ENCODE measurements at regions not wholly inside any gene's neighbourhood (a gene's known extent, or its start where the extent isn't known, plus 50 kb on each side); places are given as distances from the start of the nearest gene placed in this dataset.

- no peaks in the 10 kb centered on the region for H3K4me1 ChIP-seq (ENCODE audit: insufficient read depth, low read length, poor library complexity, severe bottlenecking)
- no peak overlapping the region for H3K4me2 ChIP-seq (ENCODE audit: low read length)
- no peak overlapping the region for H2AFZ ChIP-seq (ENCODE audit: low read length)
- H3K4me3 ChIP-seq (ENCODE audit: low read depth, low read length, poor library complexity, severe bottlenecking) = no peak overlapping the region
- H3K9me2 ChIP-seq (ENCODE audit: insufficient read depth, low read length) = no peaks in the 10 kb centered on the region
- no peak for DNase-seq (ENCODE audit: low spot score)
- no peaks in the 10 kb centered on the region for H3K36me3 ChIP-seq (ENCODE audit: insufficient read depth, low read length)
- H4K20me1 ChIP-seq (ENCODE audit: insufficient read depth, low read length) = no peaks in the 10 kb centered on the region
- TF ChIP-seq CTCF (conservative IDR thresholded peaks at IDR 0.05; ENCODE audit: low read length) (no peak), EZH2phosphoT487 (IDR thresholded peaks at IDR 0.05; ENCODE audit: borderline replicate concordance, low read depth, low read length) (no peak)
- BruUV-seq (replicated peaks) = no TSS peak
- ChIA-PET POLR2A (no interaction called here), CTCF (ENCODE audit: unreplicated experiment) (no interaction called here)
- intact Hi-C loops (cut with micrococcal nuclease; ENCODE audit: unreplicated experiment) = no loop called here
- no peaks in the 10 kb centered on the region for H3K9me3 ChIP-seq (ENCODE audit: low read length)
- no peaks in the 10 kb centered on the region for H3K79me2 ChIP-seq (ENCODE audit: insufficient read depth, low read depth, low read length)
- no peak overlapping the region for H3K27ac ChIP-seq (ENCODE audit: low read depth, low read length, poor library complexity, severe bottlenecking)
These were observed 593.3 kb downstream of the CSNK1G3 start for GRCh38 chr5:124105326-124105725.

GRCh38 chr5:124104821-124105220 is 592.8 kb downstream of the CSNK1G3 start:
- intact Hi-C loops (cut with micrococcal nuclease; ENCODE audit: unreplicated experiment) = no loop called here
- BruUV-seq (replicated peaks) = no TSS peak
- no peak for DNase-seq (ENCODE audit: low spot score)
- ChIA-PET CTCF (ENCODE audit: unreplicated experiment) (no interaction called here), POLR2A (interaction anchor here (0.5 to 1.2 kb wide), 3 partner anchors 9 to 53 kb away, joined by 3 to 4 read pairs (median 4); no protein-coding TSS in a partner anchor)
- Histone ChIP-seq H3K27ac (ENCODE audit: low read depth, low read length, poor library complexity, severe bottlenecking) (no peak overlapping the region), H4K20me1 (ENCODE audit: insufficient read depth, low read length) (no peaks in the 10 kb centered on the region), H3K4me2 (ENCODE audit: low read length) (no peak overlapping the region), H3K36me3 (ENCODE audit: insufficient read depth, low read length) (no peaks in the 10 kb centered on the region), H3K4me3 (ENCODE audit: low read depth, low read length, poor library complexity, severe bottlenecking) (no peak overlapping the region), H3K9me3 (ENCODE audit: low read length) (no peaks in the 10 kb centered on the region), H2AFZ (ENCODE audit: low read length) (no peak overlapping the region), H3K9me2 (ENCODE audit: insufficient read depth, low read length) (no peaks in the 10 kb centered on the region), H3K79me2 (ENCODE audit: insufficient read depth, low read depth, low read length) (no peaks in the 10 kb centered on the region), H3K4me1 (ENCODE audit: insufficient read depth, low read length, poor library complexity, severe bottlenecking) (no peaks in the 10 kb centered on the region)
- TF ChIP-seq CTCF (conservative IDR thresholded peaks at IDR 0.05; ENCODE audit: low read length) (no peak), EZH2phosphoT487 (IDR thresholded peaks at IDR 0.05; ENCODE audit: borderline replicate concordance, low read depth, low read length) (no peak)

- no peak overlapping the region for H3K4me2 ChIP-seq (ENCODE audit: low read length)
- no peak overlapping the region for H3K27ac ChIP-seq (ENCODE audit: low read depth, low read length, poor library complexity, severe bottlenecking)
- intact Hi-C loops (cut with micrococcal nuclease; ENCODE audit: unreplicated experiment) = no loop called here
These were observed 592.4 kb downstream of the CSNK1G3 start for GRCh38 chr5:124104344-124104743.

More at GRCh38 chr5:124104344-124104743, 592.4 kb downstream of the CSNK1G3 start:
- BruUV-seq (replicated peaks) = no TSS peak
- ChIA-PET CTCF (ENCODE audit: unreplicated experiment) (interaction anchor here (0.8 kb wide), 1 partner anchor 22 kb away, joined by 3 read pairs; no protein-coding TSS in a partner anchor), POLR2A (interaction anchor here (0.5 to 1.4 kb wide), 8 partner anchors 10 to 77 kb away, joined by 3 to 4 read pairs (median 3); no protein-coding TSS in a partner anchor)
- no peak overlapping the region for H2AFZ ChIP-seq (ENCODE audit: low read length)
- H3K9me2 ChIP-seq (ENCODE audit: insufficient read depth, low read length) = no peaks in the 10 kb centered on the region
- H3K9me3 ChIP-seq (ENCODE audit: low read length) = no peaks in the 10 kb centered on the region
- no peaks in the 10 kb centered on the region for H3K4me1 ChIP-seq (ENCODE audit: insufficient read depth, low read length, poor library complexity, severe bottlenecking)
- no peaks in the 10 kb centered on the region for H4K20me1 ChIP-seq (ENCODE audit: insufficient read depth, low read length)
- no peaks in the 10 kb centered on the region for H3K36me3 ChIP-seq (ENCODE audit: insufficient read depth, low read length)
- H3K4me3 ChIP-seq (ENCODE audit: low read depth, low read length, poor library complexity, severe bottlenecking) = no peak overlapping the region
- TF ChIP-seq CTCF (conservative IDR thresholded peaks at IDR 0.05; ENCODE audit: low read length) (no peak), EZH2phosphoT487 (IDR thresholded peaks at IDR 0.05; ENCODE audit: borderline replicate concordance, low read depth, low read length) (no peak)
- H3K79me2 ChIP-seq (ENCODE audit: insufficient read depth, low read depth, low read length) = no peaks in the 10 kb centered on the region
- no peak for DNase-seq (ENCODE audit: low spot score)
